Renal cortex interstitium (tissue), 11 donors: ENCODE measurements at regions not wholly inside any gene's neighbourhood (a gene's known extent, or its start where the extent isn't known, plus 50 kb on each side); places are given as distances from the start of the nearest gene placed in this dataset.

Source experiments
- DNase-seq, 11 donors: peaks; one replicate each; pipeline ENCODE4 v3.0.0-alpha.2; 2013; ENCODE audit warnings: low read depth in 9 of 11, low spot score in 4 of 11; ENCODE audit errors: extremely low read depth in 1 of 11

- no peak for DNase-seq
Measured at GRCh38 chr4:108355186-108355901, 186.6 kb upstream of the LEF1 start.

- no peak for DNase-seq
Measured at GRCh38 chr4:108352664-108353308, 184.1 kb upstream of the LEF1 start.

DNA sequence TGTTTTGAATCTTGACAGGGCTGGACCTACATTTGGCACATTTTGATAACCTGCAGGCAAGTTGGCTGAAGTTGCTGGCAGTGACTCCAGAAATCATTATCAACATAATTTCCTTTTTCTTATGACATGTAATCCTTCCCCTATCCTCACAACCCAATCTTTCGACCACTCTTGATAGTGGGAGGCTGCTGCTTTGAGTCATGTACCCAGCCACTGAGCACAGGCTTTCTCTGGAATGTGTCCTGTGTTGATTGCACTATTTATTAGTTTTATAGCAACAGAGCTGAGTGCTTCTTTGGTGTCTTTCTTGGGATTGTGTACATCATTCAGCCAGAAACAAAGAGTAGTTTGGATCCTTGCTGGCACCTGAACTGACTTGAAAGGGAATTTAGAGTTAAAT, 183.1 kb upstream of the LEF1 start:
- no peak for DNase-seq

DNA sequence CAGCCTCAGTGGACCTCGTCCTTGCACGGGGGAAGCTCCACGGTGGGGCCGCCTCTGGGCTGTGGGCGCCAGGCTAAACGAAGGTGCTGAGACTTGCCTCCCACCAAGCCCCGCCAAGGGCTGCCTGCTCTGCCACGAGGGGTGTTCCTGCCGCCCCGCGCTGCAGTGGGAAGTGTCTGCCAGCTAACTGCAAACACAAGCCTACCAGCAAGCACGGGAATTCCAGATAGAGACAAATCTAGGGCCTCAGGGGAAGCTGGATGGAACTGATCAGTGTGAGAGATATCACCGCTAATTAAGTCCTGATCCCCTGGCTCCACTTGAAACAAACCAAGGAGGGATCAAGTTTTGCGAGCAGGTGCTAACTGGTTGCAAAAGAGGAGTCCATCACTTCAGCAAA, 181.6 kb upstream of the LEF1 start:
- no peak for DNase-seq

DNA sequence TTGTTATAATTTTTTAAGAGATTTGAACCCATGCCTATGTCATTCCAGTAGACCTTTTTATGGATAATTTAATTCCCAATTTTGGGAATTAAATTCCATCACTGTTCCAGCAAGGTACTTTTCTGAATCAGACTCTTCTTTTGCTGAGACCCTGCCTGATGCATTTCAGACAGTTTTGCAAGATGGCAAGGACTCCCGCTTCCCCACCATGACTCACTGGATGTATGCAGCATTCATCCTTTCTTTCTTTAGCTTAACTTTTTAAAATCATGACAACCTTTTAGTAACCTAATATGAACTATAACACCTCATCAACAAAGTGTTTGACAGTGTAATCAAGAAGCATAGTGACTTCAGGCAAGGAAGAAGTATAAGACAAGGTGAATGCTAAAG, 178.1 kb upstream of the LEF1 start:
- no peak for DNase-seq

- DNase-seq: no peak
Measured at GRCh38 chr4:108345862-108346817, 177.4 kb upstream of the LEF1 start.

DNA sequence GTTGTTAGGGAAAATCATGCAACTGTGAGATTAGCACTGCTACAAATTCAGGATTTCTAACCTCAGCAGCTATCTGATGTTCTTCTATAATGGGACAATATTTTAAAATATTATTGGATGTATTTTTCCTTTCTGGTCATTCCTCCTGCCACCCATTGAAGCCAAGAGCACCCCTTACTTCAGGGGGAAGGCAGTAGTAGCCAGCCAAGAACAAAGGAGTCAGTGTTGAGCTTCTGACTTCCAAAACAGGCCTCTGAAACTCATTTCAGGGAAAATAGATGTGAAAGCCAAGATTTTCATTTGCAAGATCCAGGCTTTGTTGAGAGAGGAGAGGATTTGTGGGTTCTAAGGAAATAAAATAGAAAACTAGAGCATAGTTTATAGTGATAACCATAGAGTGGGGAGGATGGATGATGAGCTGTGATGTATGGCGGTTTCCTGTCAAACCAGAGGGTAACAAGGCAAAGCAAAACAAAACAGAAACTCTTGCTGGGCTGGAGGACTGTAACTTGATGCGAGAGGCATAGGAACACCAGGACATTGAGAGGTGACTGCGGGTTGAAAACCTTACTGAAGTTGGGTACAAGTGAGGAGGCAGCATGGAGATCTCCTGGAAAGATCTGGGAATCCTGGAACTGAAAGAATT, 173.7 kb upstream of the LEF1 start:
- no peak for DNase-seq

- DNase-seq: no peak
Measured at GRCh38 chr4:108337923-108338322, 169.2 kb upstream of the LEF1 start.

DNA sequence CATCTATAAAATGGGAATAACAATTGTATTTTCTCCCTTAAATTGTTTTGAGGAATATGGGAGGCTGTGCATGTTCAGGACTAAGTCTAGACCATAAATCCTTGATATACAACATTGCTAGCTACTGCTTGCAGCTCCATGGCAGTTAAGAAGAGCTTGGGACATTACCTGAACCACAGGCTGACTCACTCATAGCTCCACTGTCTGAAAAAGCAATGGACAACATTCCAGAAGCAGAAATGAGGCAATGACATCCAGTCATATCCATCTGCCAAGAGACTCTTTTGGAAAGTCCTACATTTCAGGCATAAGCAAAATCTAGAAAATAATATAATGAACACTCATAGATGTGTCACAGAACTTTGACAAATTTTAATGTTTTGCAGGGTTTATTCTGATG, 167.3 kb upstream of the LEF1 start:
- DNase-seq: no peak

GRCh38 chr4:108335081-108335480, 166.3 kb upstream of the LEF1 start:
- DNase-seq: no peak

DNA sequence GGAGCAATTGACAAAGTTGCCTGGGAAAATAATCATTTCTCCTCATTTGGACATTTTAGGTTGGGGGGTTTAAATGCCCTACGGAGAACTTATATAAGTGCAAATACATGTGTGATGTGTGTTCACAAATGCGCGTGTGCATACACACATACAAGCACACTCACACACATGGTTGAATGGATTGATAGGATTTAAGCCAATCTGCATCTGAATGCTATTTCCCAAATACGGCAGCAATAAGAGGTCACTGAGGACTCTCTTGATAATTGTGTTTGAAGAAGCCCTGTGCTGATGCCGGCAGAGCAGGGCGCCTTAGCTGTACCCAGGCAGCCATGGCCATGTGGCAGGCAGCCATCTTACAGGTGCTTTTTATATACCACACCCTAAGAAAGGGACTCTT, 165.3 kb upstream of the LEF1 start:
- no peak for DNase-seq

- no peak for DNase-seq
Measured at GRCh38 chr4:108333353-108333942, 164.7 kb upstream of the LEF1 start.

GRCh38 chr4:108331905-108332632, 163.3 kb upstream of the LEF1 start:
- DNase-seq: no peak

DNA sequence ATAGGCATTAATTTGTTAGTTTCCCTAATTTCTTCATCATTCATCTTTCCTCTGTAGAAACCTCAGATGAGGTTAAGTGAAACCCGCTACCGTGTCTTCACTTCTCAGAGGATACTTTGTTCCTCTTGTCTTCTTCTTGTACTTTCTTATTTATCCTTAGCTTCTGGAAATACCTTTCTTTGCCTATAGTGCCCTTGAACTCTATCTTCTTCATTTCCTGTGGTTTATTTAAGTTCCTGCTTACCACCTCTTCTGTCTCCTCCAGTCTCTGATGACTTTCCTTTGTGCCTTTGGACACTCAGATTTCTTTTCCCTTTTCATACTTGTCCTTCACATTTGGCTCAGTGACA, 159.6 kb upstream of the LEF1 start:
- DNase-seq: no peak

DNA sequence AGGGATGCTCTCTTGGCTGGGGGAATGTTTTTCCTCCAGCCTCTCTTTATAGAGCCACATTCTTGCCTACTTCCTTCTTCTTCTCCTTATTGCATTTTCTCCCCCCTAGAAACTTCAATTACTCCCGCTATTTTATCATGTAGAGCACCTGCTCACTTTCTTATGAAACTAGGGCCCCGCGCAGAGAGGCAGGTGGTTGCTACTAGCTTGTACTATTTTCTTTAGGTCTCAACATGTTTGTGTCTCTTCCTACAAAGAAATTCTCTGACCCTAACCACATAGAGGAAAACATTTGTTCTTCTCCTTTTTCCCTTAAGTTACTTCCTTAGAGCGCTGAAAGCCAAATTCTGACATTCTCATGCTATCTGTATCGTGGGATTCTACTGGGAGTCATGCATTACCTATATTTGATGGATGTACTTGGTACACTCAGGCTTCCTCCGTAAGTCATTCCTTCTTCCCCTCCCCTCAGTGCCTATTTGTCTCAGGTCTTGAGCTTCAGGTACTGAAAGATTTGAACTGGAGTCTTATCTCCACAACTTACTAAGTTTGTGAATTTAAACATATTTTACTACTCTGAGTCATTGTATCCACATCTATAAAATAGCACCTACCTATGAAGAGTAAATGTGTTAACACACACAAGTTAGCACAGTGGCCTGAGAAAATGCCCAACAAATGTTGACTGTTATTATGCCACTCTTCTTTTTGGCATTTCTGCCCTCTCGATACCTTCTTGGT, 159.1 kb upstream of the LEF1 start:
- DNase-seq: no peak

DNA sequence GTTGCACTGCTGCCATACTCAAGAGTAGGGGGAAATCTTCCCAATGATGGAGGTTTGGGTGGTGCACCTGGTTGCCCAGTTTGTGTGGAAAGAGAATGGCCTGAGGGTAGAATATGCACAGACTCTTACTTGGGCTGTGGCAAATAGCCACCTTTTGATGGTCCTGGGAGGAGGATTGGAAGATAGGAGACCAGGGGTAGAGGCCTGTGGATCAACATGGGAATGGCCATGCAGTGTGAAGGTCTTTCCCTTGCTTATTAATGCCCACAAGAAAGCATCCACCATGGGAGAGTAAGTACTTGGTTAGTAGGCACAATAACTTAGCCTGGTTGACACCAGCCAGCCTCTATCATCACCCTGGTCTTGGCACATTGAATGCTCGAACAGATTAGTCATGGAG, 156.8 kb upstream of the LEF1 start:
- no peak for DNase-seq

DNA sequence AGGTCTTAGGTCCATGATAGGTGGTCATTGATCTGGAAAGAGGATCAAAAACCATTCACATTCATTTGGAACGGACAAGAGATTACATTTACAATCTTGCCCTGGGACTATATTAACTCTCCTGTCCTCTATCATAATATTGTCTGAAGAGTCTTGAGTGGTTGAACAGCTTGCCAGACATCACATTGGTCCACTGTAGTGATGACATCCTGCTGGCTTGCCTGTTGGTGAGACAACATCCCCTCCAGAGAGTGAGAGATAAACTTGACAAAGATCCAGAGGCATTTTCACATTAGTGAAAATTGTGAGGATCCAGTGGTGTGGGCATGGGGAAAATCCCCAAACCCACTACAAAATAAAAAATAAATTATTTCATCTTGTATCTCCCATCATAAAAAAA, 155.7 kb upstream of the LEF1 start:
- no peak for DNase-seq

DNA sequence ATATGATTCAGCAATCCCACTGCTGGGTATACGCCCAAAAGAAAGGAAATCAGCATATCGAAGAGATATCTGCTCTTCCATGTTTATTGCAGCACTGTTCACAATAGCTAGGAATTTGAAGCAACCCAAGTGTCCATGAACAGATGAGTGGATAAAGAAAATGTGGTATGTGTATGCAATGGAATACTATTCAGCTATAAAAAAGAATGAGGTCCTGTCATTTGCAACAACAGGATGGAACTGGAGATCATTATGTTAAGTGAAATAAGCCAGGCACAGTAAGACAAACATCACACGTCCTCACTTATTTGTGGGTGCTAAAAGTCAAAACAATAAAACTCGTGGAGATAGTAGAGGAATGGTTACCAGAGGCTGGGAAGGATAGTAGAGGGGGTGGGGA, 153.8 kb upstream of the LEF1 start:
- DNase-seq: no peak
